GM23338 (cell line): ENCODE measurements at regions not wholly inside any gene's neighbourhood (a gene's known extent, or its start where the extent isn't known, plus 50 kb on each side); places are given as distances from the start of the nearest gene placed in this dataset.

ENCODE experiments used
- ATAC-seq: fragments of 200-7000 bp; cut with Tn5 transposase; 3 replicates; pipeline ENCODE4 v1.9.1; 2020
- DNase-seq: peaks from one replicate; pipeline ENCODE4 v3.0.0-alpha.2; 2015; ENCODE audit warnings: low spot score
- H2AFZ ChIP-seq: fragments of 200-600 bp; sonication (generic); 2 replicates; pipeline ENCODE4 v1.8.0; 2016; ENCODE audit warnings: antibody characterized with exemption, mild to moderate bottlenecking, moderate library complexity
- H3F3A ChIP-seq: fragments of 200-600 bp; sonication (generic); replicated peaks from 2 replicates; pipeline ENCODE4 v1.8.0; 2017; ENCODE audit warnings: antibody characterized with exemption, mixed run types, low read depth
- H3K27ac ChIP-seq: fragments of 200-600 bp; sonication (generic); 2 replicates; pipeline ENCODE4 v1.6.1; 2016; ENCODE audit warnings: low read depth
- H3K27me3 ChIP-seq: fragments of 200-600 bp; sonication (generic); 2 replicates; pipeline ENCODE4 v1.8.0; 2016; ENCODE audit warnings: mild to moderate bottlenecking, mixed run types, moderate library complexity; ENCODE audit not compliant: insufficient read depth
- H3K36me3 ChIP-seq: fragments of 200-600 bp; sonication (generic); 2 replicates; pipeline ENCODE4 v1.8.0; 2016; ENCODE audit warnings: mild to moderate bottlenecking; ENCODE audit not compliant: insufficient read depth
- H3K4me1 ChIP-seq: fragments of 200-600 bp; sonication (generic); 2 replicates; pipeline ENCODE4 v1.8.0; 2016; ENCODE audit warnings: mild to moderate bottlenecking, moderate library complexity; ENCODE audit not compliant: insufficient read depth
- H3K4me2 ChIP-seq: fragments of 200-600 bp; sonication (generic); 2 replicates; pipeline ENCODE4 v1.7.1; 2017; ENCODE audit warnings: mixed run types
- H3K4me3 ChIP-seq: fragments of 200-600 bp; sonication (generic); 2 replicates; pipeline ENCODE4 v1.6.1; 2016; ENCODE audit warnings: mixed run types
- H3K79me2 ChIP-seq: fragments of 200-600 bp; sonication (generic); replicated peaks from 2 replicates; pipeline ENCODE4 v1.8.0; 2017; ENCODE audit warnings: mild to moderate bottlenecking; ENCODE audit not compliant: insufficient read depth
- H3K9me2 ChIP-seq: fragments of 200-600 bp; sonication (generic); 2 replicates; pipeline ENCODE4 v1.8.0; 2017; ENCODE audit not compliant: insufficient read depth
- H4K20me1 ChIP-seq: fragments of 200-600 bp; sonication (generic); replicated peaks from 2 replicates; pipeline ENCODE4 v1.8.0; 2017; ENCODE audit warnings: mild to moderate bottlenecking; ENCODE audit not compliant: insufficient read depth
- H3K27ac Mint-ChIP-seq: 2 replicates; pipeline ENCODE4 v1.8.0; 2020; ENCODE audit warnings: inconsistent platforms, mild to moderate bottlenecking, moderate library complexity, mixed read lengths
- H3K27me3 Mint-ChIP-seq: 3 replicates; pipeline ENCODE4 v1.8.0; 2022; ENCODE audit warnings: low read depth, mild to moderate bottlenecking, moderate library complexity, mixed read lengths, inconsistent platforms; ENCODE audit not compliant: insufficient read depth, poor library complexity
- H3K36me3 Mint-ChIP-seq: 3 replicates; pipeline ENCODE4 v1.8.0; 2021; ENCODE audit warnings: low read depth, mild to moderate bottlenecking, inconsistent platforms, moderate library complexity, mixed read lengths
- H3K4me1 Mint-ChIP-seq: 3 replicates; pipeline ENCODE4 v1.8.0; 2020; ENCODE audit warnings: mild to moderate bottlenecking, inconsistent platforms, mixed read lengths
- H3K4me3 Mint-ChIP-seq: 3 replicates; pipeline ENCODE4 v1.8.0; 2021; ENCODE audit warnings: moderate library complexity, mild to moderate bottlenecking, inconsistent platforms, mixed read lengths
- H3K9me3 Mint-ChIP-seq: 3 replicates; pipeline ENCODE4 v1.8.0; 2020; ENCODE audit warnings: moderate library complexity, mild to moderate bottlenecking, inconsistent platforms, mixed read lengths
- CREB1 ChIP-seq: fragments of 250-450 bp; sonication (Bioruptor Pico); IDR thresholded peaks from 2 replicates; pipeline ENCODE4 v1.5.0; 2020; ENCODE audit warnings: low read depth, mild to moderate bottlenecking, moderate library complexity
- CTCF ChIP-seq, 2 experiments: fragments of 200-600 bp in 1 of 2; sonication (generic) in 1 of 2; conservative IDR thresholded peaks; 2 replicates each; pipeline versions ENCODE4 v1.5.1 to v1.6.1; 2016 to 2017; ENCODE audit warnings: antibody characterized with exemption in 2 of 2, low read depth in 2 of 2, mild to moderate bottlenecking in 2 of 2, moderate library complexity in 1 of 2
- ETS1 ChIP-seq: IDR thresholded peaks from 2 replicates; pipeline ENCODE4 v1.6.1; 2016; ENCODE audit warnings: antibody characterized with exemption
- EZH2 ChIP-seq: fragments of 200-600 bp; sonication (generic); IDR thresholded peaks from one replicate; pipeline ENCODE4 v1.8.0; 2017; ENCODE audit warnings: antibody characterized with exemption, mild to moderate bottlenecking, low read depth; ENCODE audit not compliant: unreplicated experiment
- EZH2phosphoT487 ChIP-seq: fragments of 200-600 bp; sonication (generic); IDR thresholded peaks from one replicate; pipeline ENCODE4 v1.8.1; 2018; ENCODE audit warnings: antibody characterized with exemption; ENCODE audit not compliant: unreplicated experiment
- JUNB ChIP-seq: IDR thresholded peaks from one replicate; pipeline ENCODE4 v1.6.1; 2016; ENCODE audit warnings: antibody characterized with exemption; ENCODE audit not compliant: unreplicated experiment
- NANOG ChIP-seq: IDR thresholded peaks from 2 replicates; pipeline ENCODE4 v1.6.1; 2016; ENCODE audit warnings: antibody characterized with exemption, borderline replicate concordance
- POLR2AphosphoS5 ChIP-seq: IDR thresholded peaks from 2 replicates; pipeline ENCODE4 v1.6.1; 2016; ENCODE audit warnings: antibody characterized with exemption, low read depth
- STAT1 ChIP-seq: IDR thresholded peaks from one replicate; pipeline ENCODE4 v1.6.1; 2016; ENCODE audit warnings: antibody characterized with exemption; ENCODE audit not compliant: unreplicated experiment
- ZNF114 ChIP-seq: fragments of 250-450 bp; sonication (Bioruptor Pico); IDR thresholded peaks from 2 replicates; pipeline ENCODE4 v1.5.0; 2020; ENCODE audit warnings: mild to moderate bottlenecking, moderate library complexity
- ZNF331 ChIP-seq: fragments of 250-450 bp; sonication (Bioruptor Pico); IDR thresholded peaks from 2 replicates; pipeline ENCODE4 v1.5.0; 2020; ENCODE audit warnings: low read depth, mild to moderate bottlenecking, moderate library complexity
- ZNF462 ChIP-seq: fragments of 250-450 bp; sonication (Bioruptor Pico); IDR thresholded peaks from 2 replicates; pipeline ENCODE4 v1.5.0; 2020; ENCODE audit warnings: mild to moderate bottlenecking, moderate library complexity
- TF ChIP-seq, protein P1 (sequence below): IDR thresholded peaks from one replicate; pipeline ENCODE4 v1.6.1; 2018; ENCODE audit warnings: antibody characterized with exemption; ENCODE audit not compliant: unreplicated experiment

DNA sequence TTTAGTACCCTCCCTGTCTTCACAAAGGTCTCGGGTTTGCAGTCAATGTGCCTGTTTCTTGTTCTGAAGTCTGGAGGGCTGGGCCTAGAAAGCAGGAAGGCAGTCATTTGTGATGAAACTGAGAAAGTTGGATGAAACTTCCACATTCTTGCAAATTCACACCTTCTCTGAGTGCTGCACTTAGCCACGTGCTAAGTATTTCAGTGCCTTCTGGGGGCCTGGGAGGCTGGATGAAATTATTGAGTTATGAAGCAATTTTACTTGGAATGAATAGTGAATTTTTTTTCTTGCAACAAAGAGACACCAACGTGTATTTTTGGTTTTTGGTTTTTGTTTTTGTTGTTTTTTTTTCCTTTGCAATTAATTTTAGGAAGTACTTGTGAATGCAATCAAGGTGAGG lies 71.2 kb downstream of the MSX1 start:
- peaks cover 5% of the 10 kb centered on the region for H3K27me3 Mint-ChIP-seq
- Histone ChIP-seq H3K27me3 (no peaks in the 10 kb centered on the region), H3F3A (no peaks in the 10 kb centered on the region), H3K27ac (no peak overlapping the region), H3K4me1 (no peaks in the 10 kb centered on the region), H3K36me3 (no peaks in the 10 kb centered on the region), H3K9me2 (no peaks in the 10 kb centered on the region), H4K20me1 (no peaks in the 10 kb centered on the region), H3K4me2 (no peak overlapping the region), H2AFZ (no peak overlapping the region), H3K4me3 (no peak overlapping the region), H3K79me2 (no peaks in the 10 kb centered on the region)
- H3K4me3 Mint-ChIP-seq, result no peak overlapping the region
- TF ChIP-seq POLR2AphosphoS5, result no peak
- TF ChIP-seq CREB1 (CRISPR knock-in tag), result no peak
- TF ChIP-seq STAT1, result no peak
- TF ChIP-seq JUNB, result no peak
- TF ChIP-seq EZH2phosphoT487, result no peak
- TF ChIP-seq, protein P1, sequence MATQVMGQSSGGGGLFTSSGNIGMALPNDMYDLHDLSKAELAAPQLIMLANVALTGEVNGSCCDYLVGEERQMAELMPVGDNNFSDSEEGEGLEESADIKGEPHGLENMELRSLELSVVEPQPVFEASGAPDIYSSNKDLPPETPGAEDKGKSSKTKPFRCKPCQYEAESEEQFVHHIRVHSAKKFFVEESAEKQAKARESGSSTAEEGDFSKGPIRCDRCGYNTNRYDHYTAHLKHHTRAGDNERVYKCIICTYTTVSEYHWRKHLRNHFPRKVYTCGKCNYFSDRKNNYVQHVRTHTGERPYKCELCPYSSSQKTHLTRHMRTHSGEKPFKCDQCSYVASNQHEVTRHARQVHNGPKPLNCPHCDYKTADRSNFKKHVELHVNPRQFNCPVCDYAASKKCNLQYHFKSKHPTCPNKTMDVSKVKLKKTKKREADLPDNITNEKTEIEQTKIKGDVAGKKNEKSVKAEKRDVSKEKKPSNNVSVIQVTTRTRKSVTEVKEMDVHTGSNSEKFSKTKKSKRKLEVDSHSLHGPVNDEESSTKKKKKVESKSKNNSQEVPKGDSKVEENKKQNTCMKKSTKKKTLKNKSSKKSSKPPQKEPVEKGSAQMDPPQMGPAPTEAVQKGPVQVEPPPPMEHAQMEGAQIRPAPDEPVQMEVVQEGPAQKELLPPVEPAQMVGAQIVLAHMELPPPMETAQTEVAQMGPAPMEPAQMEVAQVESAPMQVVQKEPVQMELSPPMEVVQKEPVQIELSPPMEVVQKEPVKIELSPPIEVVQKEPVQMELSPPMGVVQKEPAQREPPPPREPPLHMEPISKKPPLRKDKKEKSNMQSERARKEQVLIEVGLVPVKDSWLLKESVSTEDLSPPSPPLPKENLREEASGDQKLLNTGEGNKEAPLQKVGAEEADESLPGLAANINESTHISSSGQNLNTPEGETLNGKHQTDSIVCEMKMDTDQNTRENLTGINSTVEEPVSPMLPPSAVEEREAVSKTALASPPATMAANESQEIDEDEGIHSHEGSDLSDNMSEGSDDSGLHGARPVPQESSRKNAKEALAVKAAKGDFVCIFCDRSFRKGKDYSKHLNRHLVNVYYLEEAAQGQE, result no peak
- no peak for TF ChIP-seq ZNF331 (CRISPR knock-in tag)
- TF ChIP-seq EZH2, result no peak
- no peak for TF ChIP-seq ETS1
- no peak for TF ChIP-seq ZNF114 (CRISPR knock-in tag)
- TF ChIP-seq CTCF (conservative IDR thresholded peaks at IDR 0.05; ENCODE audit: low read depth in 2 of 2), result no peak
- no peak for TF ChIP-seq ZNF462
- no peak for TF ChIP-seq NANOG
- H3K9me3 Mint-ChIP-seq, result no peaks in the 10 kb centered on the region; the same call in 2 of the 3 replicates
- no peak for DNase-seq
- no peaks in the 10 kb centered on the region for H3K4me1 Mint-ChIP-seq
- no peak for ATAC-seq
- H3K27ac Mint-ChIP-seq, result no peak overlapping the region
- no peaks in the 10 kb centered on the region for H3K36me3 Mint-ChIP-seq
